ENCODE measurements at regions not wholly inside any gene's neighbourhood (a gene's known extent, or its start where the extent isn't known, plus 50 kb on each side); places are given as distances from the start of the nearest gene placed in this dataset.

DNA sequence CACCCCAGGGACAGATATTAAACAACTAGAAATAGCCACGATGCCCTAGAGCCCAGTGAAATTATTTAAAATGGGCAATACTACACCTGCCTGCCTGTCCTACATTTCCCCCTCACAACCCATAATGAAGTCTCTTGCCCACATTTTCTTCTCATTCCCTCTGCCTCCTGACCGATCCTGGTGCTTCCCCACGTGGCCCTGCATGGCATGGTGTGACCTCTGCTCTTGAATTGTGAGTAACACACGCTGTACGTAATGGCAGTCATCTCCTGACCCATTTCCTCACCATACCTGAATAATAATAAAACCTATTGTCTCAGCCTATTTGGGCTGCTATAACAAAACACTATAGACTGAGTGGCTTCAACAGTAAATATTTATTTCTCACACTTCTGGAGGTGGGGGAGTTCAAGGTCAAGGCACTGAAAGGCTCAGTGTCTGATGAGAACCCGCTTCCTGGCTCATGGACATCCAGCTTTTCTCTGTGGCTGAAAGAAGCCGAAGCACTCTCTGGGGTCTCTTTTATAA lies 77.0 kb upstream of the ENPP6 start:
- DNase-seq (ENCODE audit: low read depth in 1 of 2, low spot score in 2 of 2) (peak in 1 of 2 experiments; percentile 14), FAIRE-seq (no peak)
- H3K27me3 ChIP-seq (replicated peaks in 1 of 4; ENCODE audit: control insufficient read depth in 3 of 4, extremely low read depth in 1 of 4, insufficient read depth in 3 of 4, low read length in 3 of 4) = peaks cover 0 to 1% (median 0%) of the 10 kb centered on the region in 4 experiments; a peak in 1 of 7 replicates
- H3K14ac ChIP-seq (ENCODE audit: insufficient read length) = no peak overlapping the region
- no peaks in the 10 kb centered on the region for H3K36me3 ChIP-seq (ENCODE audit: control insufficient read depth in 2 of 4, insufficient read depth in 4 of 4, low read length in 3 of 4)
- no peak overlapping the region for H3K4ac ChIP-seq (replicated peaks; ENCODE audit: insufficient read length, low read depth, low read length)
- no peaks in the 10 kb centered on the region for H3K4me1 ChIP-seq (replicated peaks in 1 of 4; ENCODE audit: control insufficient read depth in 3 of 4, insufficient read depth in 4 of 4, low read length in 3 of 4)
- no peaks in the 10 kb centered on the region for H4K20me1 ChIP-seq (replicated peaks in 1 of 2; ENCODE audit: control insufficient read depth in 1 of 2, insufficient read depth in 2 of 2, low read length in 2 of 2)
- H3K4me3 ChIP-seq (ENCODE audit: extremely low read depth in 1 of 4, insufficient read depth in 2 of 4, low read depth in 3 of 4, low read length in 4 of 4) = no peak overlapping the region
- no peaks in the 10 kb centered on the region for H3K79me1 ChIP-seq (ENCODE audit: low read depth, low read length)
- H3K27ac ChIP-seq (ENCODE audit: low read depth, low read length) = no peak overlapping the region
- H2BK12ac ChIP-seq (ENCODE audit: low read depth, low read length) = no peak overlapping the region
- CTCF ChIA-PET (ENCODE audit: partially characterized antibody) = no interaction called here
- no peak overlapping the region for H3K4me2 ChIP-seq (ENCODE audit: insufficient read depth in 1 of 2, low read depth in 2 of 2, low read length in 2 of 2)
- H3K23ac ChIP-seq (ENCODE audit: insufficient read length) = no peak overlapping the region
- H4K5ac ChIP-seq (ENCODE audit: insufficient read length, low read depth, low read length) = no peak overlapping the region
- H3K23me2 ChIP-seq (ENCODE audit: low read depth, low read length) = peaks cover 7% of the 10 kb centered on the region; the same call in 1 of the 2 replicates
- WGBS, 2 experiments (ENCODE audit: extremely low coverage in 1 of 2, insufficient coverage in 1 of 2, insufficient read length in 1 of 2, insufficient replicate concordance in 2 of 2, low coverage in 1 of 2, low lambda C conversion rate in 2 of 2, missing lambda C conversion rate in 1 of 2) = 92% methylated on average over 7 of the region's 7 CpGs; no CpG with 5 or more reads in 1 of the 2 experiments
- H2BK120ac ChIP-seq (replicated peaks; ENCODE audit: low read depth, low read length) = no peak overlapping the region
- H3K18ac ChIP-seq (ENCODE audit: extremely low read depth, low read length) = no peak overlapping the region
- H3K9ac ChIP-seq (replicated peaks in 1 of 4; ENCODE audit: extremely low read depth in 1 of 4, low read depth in 3 of 4, low read length in 3 of 4) = no peak overlapping the region
- no peak overlapping the region for H4K8ac ChIP-seq (ENCODE audit: extremely low read depth, insufficient read depth, low read length)
- H4K91ac ChIP-seq (replicated peaks; ENCODE audit: insufficient read length, low read length) = no peak overlapping the region
- peaks cover 3 to 4% of the 10 kb centered on the region in 2 experiments; a peak in 1 of 4 replicates for H3K9me3 ChIP-seq (ENCODE audit: insufficient read depth in 2 of 2, low read depth in 1 of 2, low read length in 1 of 2)
- no peak overlapping the region for H2BK20ac ChIP-seq (ENCODE audit: low read length)
- TF ChIP-seq TCF12 (IDR thresholded peaks at IDR 0.05; ENCODE audit: low read depth, low read length) (no peak), EP300 (IDR thresholded peaks at IDR 0.05; ENCODE audit: borderline replicate concordance in 1 of 2, low read depth in 2 of 2, low read length in 2 of 2) (no peak), POLR2AphosphoS5 (IDR thresholded peaks at IDR 0.05; ENCODE audit: low read depth, low read length) (no peak), GABPA (IDR thresholded peaks at IDR 0.05; ENCODE audit: borderline replicate concordance, insufficient read depth, low read length) (no peak), SP4 (IDR thresholded peaks at IDR 0.05; ENCODE audit: low read length) (no peak), CHD2 (IDR thresholded peaks at IDR 0.05; ENCODE audit: low read length) (no peak), YY1 (IDR thresholded peaks at IDR 0.05; ENCODE audit: low read depth, low read length) (no peak), KDM1A (IDR thresholded peaks at IDR 0.05; ENCODE audit: borderline replicate concordance, low read length) (no peak), NANOG (IDR thresholded peaks at IDR 0.05; ENCODE audit: insufficient read depth, low read depth, low read length, poor library complexity, severe bottlenecking) (no peak), BCL11A (IDR thresholded peaks at IDR 0.05; ENCODE audit: low read depth in 2 of 2, low read length in 2 of 2) (no peak), CTBP2 (IDR thresholded peaks at IDR 0.05; ENCODE audit: borderline replicate concordance, insufficient read depth, insufficient read length, low read length) (no peak)
- TF ChIP-seq, protein P1, sequence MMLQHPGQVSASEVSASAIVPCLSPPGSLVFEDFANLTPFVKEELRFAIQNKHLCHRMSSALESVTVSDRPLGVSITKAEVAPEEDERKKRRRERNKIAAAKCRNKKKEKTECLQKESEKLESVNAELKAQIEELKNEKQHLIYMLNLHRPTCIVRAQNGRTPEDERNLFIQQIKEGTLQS (IDR thresholded peaks at IDR 0.05; ENCODE audit: insufficient read depth, low read depth, low read length) = no peak
- no peak overlapping the region for H2AFZ ChIP-seq (ENCODE audit: low read length)
- H2AK5ac ChIP-seq (ENCODE audit: low read depth, low read length) = no peak overlapping the region
- H3K79me2 ChIP-seq (ENCODE audit: control insufficient read depth in 1 of 2, insufficient read depth in 2 of 2, low read length in 2 of 2) = no peaks in the 10 kb centered on the region
- POLR2A ChIA-PET (ENCODE audit: partially characterized antibody) = no interaction called here
- H2BK5ac ChIP-seq (ENCODE audit: low read depth, low read length) = no peak overlapping the region
- H3K56ac ChIP-seq (replicated peaks; ENCODE audit: insufficient read length, low read depth, low read length) = no peak overlapping the region
- H2BK15ac ChIP-seq (ENCODE audit: low read length) = no peak overlapping the region
